Liver (tissue), 8 donors: ENCODE measurements at regions not wholly inside any gene's neighbourhood (a gene's known extent, or its start where the extent isn't known, plus 50 kb on each side); places are given as distances from the start of the nearest gene placed in this dataset.

Experiments
- DNase-seq: peaks from one replicate; pipeline ENCODE4 v3.0.0-alpha.2; 2017; ENCODE audit warnings: low spot score
- H3K27ac ChIP-seq, 2 donors: one replicate each; pipeline ENCODE4 v1.7.0; 2013; ENCODE audit warnings: inconsistent platforms in 2 of 2, low read length in 2 of 2, control low read depth in 1 of 2, low read depth in 1 of 2, mild to moderate bottlenecking in 1 of 2
- H3K27me3 ChIP-seq, 4 donors: one replicate each; pipeline versions ENCODE4 v1.6.1 to v1.7.0; 2013; ENCODE audit warnings: low read length in 3 of 4, inconsistent platforms in 1 of 4, mild to moderate bottlenecking in 1 of 4, moderate library complexity in 1 of 4; ENCODE audit not compliant: control insufficient read depth in 4 of 4, insufficient read depth in 4 of 4
- H3K36me3 ChIP-seq, 4 donors: one replicate each; pipeline versions ENCODE4 v1.6.1 to v1.7.0; 2013; ENCODE audit warnings: low read length in 3 of 4, mild to moderate bottlenecking in 3 of 4, low read depth in 1 of 4, moderate library complexity in 1 of 4; ENCODE audit not compliant: control insufficient read depth in 4 of 4, insufficient read depth in 3 of 4
- H3K4me1 ChIP-seq, 4 donors: one replicate each; pipeline versions ENCODE4 v1.6.1 to v1.7.0; 2013; ENCODE audit warnings: low read length in 3 of 4, mild to moderate bottlenecking in 3 of 4, moderate library complexity in 1 of 4; ENCODE audit not compliant: control insufficient read depth in 4 of 4, insufficient read depth in 4 of 4
- H3K4me3 ChIP-seq, 3 donors: one replicate each; pipeline versions ENCODE4 v1.6.1 to v1.7.0; 2013; ENCODE audit warnings: low read length in 3 of 3, control low read depth in 1 of 3, low read depth in 1 of 3, mild to moderate bottlenecking in 1 of 3
- H3K9ac ChIP-seq, 2 donors: one replicate each; pipeline ENCODE4 v1.7.0; 2013; ENCODE audit warnings: low read length in 2 of 2, mild to moderate bottlenecking in 2 of 2, moderate library complexity in 2 of 2, control low read depth in 1 of 2, low read depth in 1 of 2
- H3K9me3 ChIP-seq, 4 donors: one replicate each; pipeline versions ENCODE4 v1.6.1 to v1.7.0; 2013; ENCODE audit warnings: low read length in 3 of 4; ENCODE audit not compliant: control insufficient read depth in 4 of 4
- ATF3 ChIP-seq: IDR thresholded peaks from 2 replicates; pipeline ENCODE4 v1.6.1; 2016; ENCODE audit warnings: antibody characterized with exemption
- CTCF ChIP-seq: fragments of 150-350 bp; IDR thresholded peaks from 2 replicates; pipeline ENCODE4 v1.5.1; 2017; ENCODE audit warnings: improper control_type of control experiment, low read depth, low read length; ENCODE audit not compliant: missing input control
- EGR1 ChIP-seq, 2 donors: IDR thresholded peaks; 2 replicates each; pipeline ENCODE4 v1.6.1; 2016 to 2018; ENCODE audit warnings: antibody characterized with exemption in 2 of 2, low read depth in 2 of 2
- FOXA1 ChIP-seq: IDR thresholded peaks from 2 replicates; pipeline ENCODE4 v1.6.1; 2016; ENCODE audit warnings: antibody characterized with exemption
- FOXA2 ChIP-seq: IDR thresholded peaks from 2 replicates; pipeline ENCODE4 v1.6.1; 2016; ENCODE audit warnings: antibody characterized with exemption
- GABPA ChIP-seq, 2 donors: IDR thresholded peaks in 1 of 2; conservative IDR thresholded peaks in 1 of 2; 2 replicates each; pipeline ENCODE4 v1.6.1; 2016; ENCODE audit warnings: antibody characterized with exemption in 2 of 2, mild to moderate bottlenecking in 1 of 2, moderate library complexity in 1 of 2
- HNF4A ChIP-seq, 2 donors: conservative IDR thresholded peaks; 2 replicates each; pipeline ENCODE4 v1.6.1; 2016; ENCODE audit warnings: antibody characterized with exemption in 2 of 2, mild to moderate bottlenecking in 2 of 2
- HNF4G ChIP-seq: IDR thresholded peaks from 2 replicates; pipeline ENCODE4 v1.6.1; 2016; ENCODE audit warnings: antibody characterized with exemption
- JUND ChIP-seq, 2 donors: IDR thresholded peaks; 2 replicates each; pipeline ENCODE4 v1.6.1; 2016; ENCODE audit warnings: antibody characterized with exemption in 2 of 2
- MAX ChIP-seq: IDR thresholded peaks from 2 replicates; pipeline ENCODE4 v1.6.1; 2016; ENCODE audit warnings: antibody characterized with exemption
- NR2F2 ChIP-seq: IDR thresholded peaks from 2 replicates; pipeline ENCODE4 v1.6.1; 2016; ENCODE audit warnings: antibody characterized with exemption
- RAD21 ChIP-seq, 2 donors: IDR thresholded peaks; 2 replicates each; pipeline ENCODE4 v1.6.1; 2016; ENCODE audit warnings: antibody characterized with exemption in 2 of 2, mild to moderate bottlenecking in 2 of 2
- REST ChIP-seq: IDR thresholded peaks from 2 replicates; pipeline ENCODE4 v1.6.1; 2016; ENCODE audit warnings: antibody characterized with exemption, mild to moderate bottlenecking
- RXRA ChIP-seq, 2 donors: IDR thresholded peaks; 2 replicates each; pipeline ENCODE4 v1.6.1; 2017 to 2018; ENCODE audit warnings: antibody characterized with exemption in 2 of 2, mild to moderate bottlenecking in 1 of 2
- SP1 ChIP-seq: IDR thresholded peaks from 2 replicates; pipeline ENCODE4 v1.6.1; 2018; ENCODE audit warnings: antibody characterized with exemption, mild to moderate bottlenecking
- YY1 ChIP-seq: IDR thresholded peaks from 2 replicates; pipeline ENCODE4 v1.6.1; 2016; ENCODE audit warnings: antibody characterized with exemption, mild to moderate bottlenecking
- ZBTB33 ChIP-seq: IDR thresholded peaks from 2 replicates; pipeline ENCODE4 v1.6.1; 2016; ENCODE audit warnings: antibody characterized with exemption
- WGBS: extraction: QIAGEN DNeasy Blood & Tissue Kit; methylation state at CpG from one replicate; pipeline ENCODE4 v1.1.7; 2013; 5-methylcytosine and 5-hydroxymethylcytosine counted together
- donor health status: healthy.
- donor health status: healthy.
- donor health status: healthy.
- donor health status: healthy.
- donor health status: healthy.

- no peak for TF ChIP-seq ZBTB33
- no peak for TF ChIP-seq HNF4A (conservative IDR thresholded peaks at IDR 0.05)
These were observed 270.5 kb upstream of the SGO1 start (continued) for GRCh38 chr3:20456511-20456910.

- no peak overlapping the region for H3K9ac ChIP-seq
- no peaks in the 10 kb centered on the region for H3K4me1 ChIP-seq
- no peak overlapping the region for H3K27ac ChIP-seq
- no peaks in the 10 kb centered on the region for H3K27me3 ChIP-seq
- WGBS: 49% methylated on average over 1 of the region's 1 CpG
- H3K9me3 ChIP-seq: no peaks in the 10 kb centered on the region
- H3K4me3 ChIP-seq: no peak overlapping the region
- DNase-seq: no peak
- TF ChIP-seq FOXA1 (no peak), ATF3 (no peak), RAD21 (IDR thresholded peaks at IDR 0.05) (no peak), REST (no peak), FOXA2 (no peak), HNF4A (conservative IDR thresholded peaks at IDR 0.05) (no peak), ZBTB33 (no peak), YY1 (no peak), JUND (IDR thresholded peaks at IDR 0.05) (no peak), NR2F2 (no peak), GABPA (IDR thresholded peaks at IDR 0.05 in 1 of 2, conservative IDR thresholded peaks at IDR 0.05 in 1 of 2) (no peak), MAX (no peak), SP1 (no peak), RXRA (IDR thresholded peaks at IDR 0.05) (no peak), CTCF (no peak), HNF4G (no peak), EGR1 (IDR thresholded peaks at IDR 0.05; ENCODE audit: low read depth in 2 of 2) (no peak)
- H3K36me3 ChIP-seq: no peaks in the 10 kb centered on the region
These were observed 265.2 kb upstream of the SGO1 start for GRCh38 chr3:20451170-20451569.
